Putamen (tissue), 1 donor: ENCODE measurements at regions not wholly inside any gene's neighbourhood (a gene's known extent, or its start where the extent isn't known, plus 50 kb on each side); places are given as distances from the start of the nearest gene placed in this dataset.
"Not testable (repeated sequence)": the region's sequence is repeated elsewhere in the genome, so short reads cannot be mapped to it uniquely, and the experiment has no call there.

Experiments used
- DNase-seq: peaks from one replicate; pipeline ENCODE4 v3.0.0-alpha.2; 2016; ENCODE audit warnings: low spot score

DNA sequence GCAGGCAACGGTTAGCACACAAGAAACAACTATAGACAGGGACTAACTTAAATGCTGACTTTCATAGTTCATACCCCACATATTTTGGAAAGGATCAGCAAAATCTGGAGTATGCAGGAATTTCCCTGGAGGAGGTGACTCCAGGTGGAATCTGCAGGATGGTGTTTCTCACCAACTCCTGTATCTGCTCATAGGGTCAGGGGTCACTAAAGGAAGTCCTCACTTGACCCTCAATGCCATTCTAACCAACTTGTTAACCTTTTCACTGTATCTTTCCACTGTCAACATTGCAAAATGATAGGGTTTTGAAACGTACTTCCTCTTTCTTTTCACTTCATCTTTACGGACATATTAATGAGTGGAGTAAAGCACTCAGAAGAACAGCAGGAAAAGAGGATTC lies 207.0 kb upstream of the CXCR4 start:
- DNase-seq = no peak

DNA sequence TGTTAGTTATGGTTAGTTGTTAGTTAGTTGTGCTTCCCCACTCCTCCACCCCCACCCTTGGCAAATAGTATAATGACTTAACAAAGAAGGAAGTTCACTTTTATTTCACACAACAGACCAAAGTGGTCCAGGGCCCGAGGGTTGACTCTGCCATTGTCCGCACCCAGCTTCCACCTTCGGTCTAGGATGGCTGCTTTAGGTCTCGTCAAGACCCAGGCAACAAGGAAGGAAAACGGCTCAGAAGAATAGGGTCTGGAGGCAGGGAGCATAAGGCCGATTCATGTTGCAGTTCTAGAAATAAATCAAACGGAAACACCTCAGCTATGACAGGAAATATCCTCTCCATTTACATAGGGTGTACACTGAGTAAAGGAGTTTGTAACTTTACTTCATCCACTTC lies 206.0 kb upstream of the CXCR4 start:
- no peak for DNase-seq

DNA sequence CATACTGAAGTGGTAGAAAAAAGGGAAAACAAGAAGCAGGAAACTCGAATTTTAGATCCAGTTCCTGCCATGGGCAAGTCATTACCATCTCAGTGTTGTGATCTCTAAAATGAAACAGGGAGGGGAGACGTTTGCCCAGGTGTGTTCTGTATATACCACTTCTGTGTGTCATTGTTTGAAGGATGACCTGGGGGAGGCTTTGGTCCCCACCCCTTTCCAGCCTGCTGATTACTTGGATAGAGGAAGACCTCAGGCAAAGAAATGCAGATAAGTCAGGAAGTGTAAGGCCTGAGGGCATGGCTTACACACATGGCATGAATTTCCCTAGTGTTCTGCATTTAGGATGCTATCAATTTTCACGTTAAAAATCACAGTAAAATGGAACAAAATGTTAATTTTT lies 205.2 kb upstream of the CXCR4 start:
- no peak for DNase-seq

DNA sequence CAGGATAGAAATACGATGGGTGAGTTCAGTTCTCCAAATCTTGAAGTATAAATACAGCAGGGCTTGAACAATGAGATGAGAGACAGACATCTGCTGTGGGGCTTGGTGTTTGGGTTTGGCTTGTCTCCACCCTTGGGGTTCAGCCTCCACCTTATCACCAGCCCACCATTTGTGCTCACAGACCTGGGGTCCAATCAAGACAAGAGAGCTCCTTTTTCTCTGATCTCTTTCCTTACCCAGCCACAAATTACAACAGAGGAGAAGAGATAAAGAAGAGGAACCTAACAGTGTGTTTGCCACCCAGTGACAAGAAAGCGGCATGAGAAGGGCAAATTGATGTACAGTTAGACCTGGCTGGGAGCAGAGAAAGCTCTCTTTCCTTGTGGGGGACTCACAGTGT lies 204.5 kb upstream of the CXCR4 start:
- no peak for DNase-seq

DNA sequence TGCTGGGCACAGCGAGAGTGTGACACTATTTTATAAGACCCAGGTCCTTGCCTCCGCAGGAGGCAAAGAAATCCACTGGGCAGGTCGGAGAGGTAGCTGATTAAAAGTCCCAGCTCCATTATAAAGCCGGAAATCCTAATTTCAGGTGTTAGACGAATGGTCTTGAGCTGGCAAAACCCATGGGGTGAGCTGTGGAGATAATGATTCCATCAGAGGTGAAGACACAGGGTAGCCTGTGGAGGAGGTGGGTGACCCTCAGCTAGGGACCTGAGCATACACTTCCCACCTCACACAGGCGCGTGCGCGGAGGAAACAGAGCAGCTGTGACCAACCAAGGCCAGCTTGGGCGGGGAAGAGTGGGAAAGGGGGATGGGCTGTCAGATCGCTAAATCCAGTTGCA lies 201.7 kb upstream of the CXCR4 start:
- no peak for DNase-seq

DNA sequence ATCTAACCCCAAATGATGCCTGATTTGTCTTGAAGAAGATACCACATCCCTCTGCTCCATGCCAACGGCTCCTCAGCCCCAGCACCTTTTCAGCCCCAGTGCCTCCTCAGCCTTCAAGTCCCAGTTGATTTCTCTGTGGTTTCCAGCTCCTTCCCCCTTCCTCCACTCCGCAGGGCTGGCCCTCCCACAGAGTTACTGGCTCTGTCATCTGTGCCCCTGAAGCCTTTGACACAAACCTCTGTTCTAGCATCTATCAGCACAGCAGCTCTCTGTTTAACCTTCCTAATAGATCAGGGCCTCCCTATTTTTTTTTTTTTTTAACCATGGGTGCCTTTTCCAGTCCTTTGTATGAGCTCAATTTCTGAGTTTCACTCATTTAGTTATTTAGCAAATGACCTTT lies 201.3 kb upstream of the CXCR4 start:
- no peak for DNase-seq

DNA sequence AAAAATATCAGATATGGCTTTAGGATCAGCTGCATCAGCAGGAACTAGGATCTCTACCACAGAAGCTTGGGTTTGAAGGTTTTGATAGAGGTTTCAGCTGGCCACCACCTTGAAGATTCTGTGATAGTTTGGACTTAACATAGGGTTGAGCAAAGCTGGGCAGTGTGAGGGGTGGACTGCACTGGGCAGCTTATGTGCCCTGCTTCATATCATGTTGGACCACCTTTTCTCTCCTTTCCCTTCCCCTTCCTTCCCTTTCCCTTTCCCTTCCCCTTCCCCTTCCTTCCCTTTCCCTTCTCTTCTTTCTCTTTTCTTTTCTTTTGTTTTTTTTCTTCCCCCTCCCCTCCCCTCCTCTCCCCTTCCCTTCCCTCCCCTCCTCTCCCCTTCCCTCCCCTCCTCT lies 196.3 kb upstream of the CXCR4 start:
- no peak for DNase-seq

DNA sequence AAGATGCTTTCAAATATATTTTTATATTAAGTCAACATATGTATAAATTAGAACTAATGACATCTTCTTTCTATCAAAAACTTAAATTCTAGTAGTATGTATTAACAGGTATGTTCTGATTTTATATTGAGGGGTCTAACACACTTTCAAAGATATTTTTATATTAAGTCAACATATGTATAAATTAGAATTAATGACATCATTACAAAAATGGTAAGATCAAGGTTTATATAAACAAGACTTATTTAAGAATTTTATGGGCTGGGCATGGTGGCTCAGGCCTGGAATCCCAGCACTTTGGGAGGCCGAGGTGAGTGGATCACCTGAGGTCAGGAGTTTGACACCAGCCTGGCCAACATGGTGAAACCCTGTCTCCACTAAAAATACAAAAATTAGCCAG lies 194.6 kb upstream of the CXCR4 start:
- DNase-seq = not testable (repeated sequence)

DNA sequence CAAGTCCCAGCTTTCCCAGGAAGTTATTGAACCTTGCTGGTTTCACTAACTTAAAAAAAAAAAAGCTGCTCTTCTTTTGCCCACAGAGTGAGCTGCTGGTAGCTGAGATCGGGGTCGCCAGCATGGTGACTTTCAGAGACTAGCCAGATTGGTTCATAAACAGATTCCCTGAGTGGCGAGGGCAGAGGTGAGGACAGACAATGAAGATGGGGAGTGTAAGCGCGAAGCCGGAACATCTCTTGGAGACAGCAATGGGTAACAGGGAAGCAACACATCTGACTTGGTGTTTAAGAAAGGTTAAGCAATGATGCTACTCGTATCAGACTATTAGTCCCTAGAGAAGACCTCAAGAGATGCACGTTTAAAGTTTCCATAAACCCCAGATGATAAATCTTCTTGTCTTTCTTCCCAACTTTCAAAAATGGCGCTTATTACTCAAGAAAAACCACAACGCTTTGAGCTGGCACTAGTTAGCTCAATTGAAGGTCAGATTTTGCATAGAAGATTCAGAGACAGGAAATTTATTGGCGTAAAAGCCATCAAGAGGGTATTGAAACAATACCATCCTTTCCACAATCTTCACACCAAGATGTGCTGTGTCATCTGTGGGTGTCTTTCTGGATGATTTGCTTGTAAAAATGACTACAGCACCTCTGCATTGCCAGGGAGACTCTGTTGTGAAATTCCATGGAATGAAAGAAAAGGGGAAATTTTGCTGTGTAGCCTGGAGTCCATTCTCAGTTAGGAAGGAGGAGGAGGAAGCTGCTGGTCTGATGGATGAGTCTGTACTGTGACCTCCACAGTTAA lies 193.1 kb upstream of the CXCR4 start:
- no peak for DNase-seq

DNA sequence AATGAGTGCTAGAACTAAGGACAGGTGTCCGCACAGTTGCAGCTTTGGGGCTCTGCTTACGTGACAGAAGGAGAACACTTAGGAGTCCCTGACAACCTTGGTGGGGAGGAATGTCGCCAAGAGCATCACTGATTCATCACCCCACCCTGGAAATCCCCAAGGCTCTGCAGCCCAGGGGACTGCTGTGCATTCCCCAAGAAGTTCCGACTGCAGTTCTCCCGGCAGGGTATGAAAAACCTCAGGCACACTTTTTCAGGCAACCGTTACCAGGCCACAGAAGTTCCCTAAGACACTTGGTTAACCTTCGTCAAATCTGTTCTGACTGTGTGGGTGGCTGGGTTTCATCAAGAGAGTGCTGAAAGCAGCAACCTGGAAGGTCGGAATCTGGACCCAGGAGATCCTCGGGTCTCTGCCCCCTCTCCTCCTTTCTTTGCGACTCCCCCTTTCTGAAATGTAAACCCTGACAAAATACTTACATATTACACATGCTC lies 192.1 kb upstream of the CXCR4 start:
- DNase-seq = no peak

DNA sequence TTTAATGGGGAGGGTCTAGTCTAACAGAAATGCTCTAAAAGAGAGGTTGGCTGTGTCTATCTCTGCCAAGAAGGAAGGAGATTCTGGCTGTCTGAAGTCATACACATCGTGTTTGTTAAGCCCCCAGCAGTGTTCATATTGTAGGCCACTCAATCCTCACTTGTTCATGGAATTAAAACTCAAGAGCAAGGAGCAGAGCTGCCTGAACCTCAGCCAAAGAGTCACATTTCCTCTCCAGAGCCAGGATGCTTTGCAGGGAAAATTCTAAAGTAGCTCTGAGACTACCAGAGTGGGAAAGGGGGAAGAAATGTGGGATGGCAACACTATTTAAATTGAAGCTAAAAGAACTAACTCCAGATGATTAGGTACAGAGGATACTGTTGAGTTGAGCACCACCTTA lies 190.7 kb upstream of the CXCR4 start:
- no peak for DNase-seq

DNA sequence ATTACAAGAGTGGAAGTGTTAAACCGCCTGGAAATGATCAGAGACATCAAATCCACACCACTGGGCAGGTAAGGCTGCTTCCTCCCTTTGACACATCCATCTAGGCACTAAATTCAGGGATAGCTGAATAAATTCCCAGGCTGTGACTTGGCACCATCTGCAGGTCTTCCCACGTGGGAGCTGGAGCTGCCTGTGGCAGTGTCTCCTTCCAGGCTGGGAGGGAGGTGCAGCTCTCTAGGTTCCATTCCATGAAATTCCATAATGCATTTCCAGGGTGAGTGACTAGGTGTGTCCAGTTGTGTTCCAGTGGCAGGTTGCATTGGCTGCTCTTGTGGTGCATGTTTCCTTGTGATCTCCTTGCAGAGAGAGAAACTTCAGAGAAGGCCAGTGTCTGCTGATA lies 188.9 kb upstream of the CXCR4 start:
- DNase-seq = no peak

DNA sequence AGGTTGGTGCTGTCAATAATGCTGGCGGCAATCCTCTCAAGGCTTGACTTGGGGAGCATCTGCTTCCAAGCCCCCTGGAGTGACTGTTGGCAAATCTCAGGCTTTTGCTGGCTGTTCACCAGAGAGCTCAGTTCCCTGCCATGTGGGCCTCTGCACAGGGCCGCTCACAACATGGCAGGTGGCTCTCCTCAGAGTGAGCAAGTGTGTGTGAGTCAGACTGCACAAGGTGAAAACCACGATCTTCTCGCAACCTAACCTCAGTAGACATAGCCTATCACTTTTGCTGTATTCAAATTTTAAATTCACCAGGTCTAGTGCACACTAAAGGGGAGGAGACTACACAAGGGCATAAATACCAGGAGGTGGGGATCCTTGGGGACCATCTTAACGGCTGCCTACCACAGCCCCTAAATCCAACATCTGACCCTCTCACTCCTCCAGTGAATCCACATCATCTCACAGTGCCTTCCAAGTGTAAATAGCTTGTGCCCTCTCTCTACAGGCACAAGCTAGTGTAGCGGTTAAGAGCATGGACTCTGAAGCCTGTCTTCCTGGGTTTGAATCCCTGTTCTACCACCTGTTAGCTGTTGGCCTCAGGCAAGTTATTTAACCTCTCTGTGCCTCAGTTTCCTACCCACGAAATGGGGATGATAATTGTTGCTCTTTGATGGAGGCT lies 187.7 kb upstream of the CXCR4 start:
- no peak for DNase-seq

DNA sequence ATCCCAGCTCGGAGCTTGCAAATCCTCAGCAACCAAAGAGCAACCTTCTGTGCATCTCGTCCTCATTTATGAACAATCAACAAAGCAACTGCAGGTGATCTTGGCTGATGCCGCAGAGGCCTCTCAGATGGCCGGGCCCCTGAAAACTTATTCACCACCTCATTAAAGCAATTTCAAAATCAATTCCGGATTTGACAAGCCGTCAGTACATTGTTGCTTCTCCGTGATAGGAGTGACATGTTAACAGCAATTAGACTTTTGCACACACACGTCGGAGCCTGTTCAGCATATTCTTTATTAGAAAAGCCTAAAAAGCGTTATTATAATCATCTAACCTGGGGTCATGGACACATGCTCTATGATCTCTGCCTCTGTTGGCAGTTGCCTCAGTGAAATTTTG lies 183.1 kb upstream of the CXCR4 start:
- DNase-seq = no peak

DNA sequence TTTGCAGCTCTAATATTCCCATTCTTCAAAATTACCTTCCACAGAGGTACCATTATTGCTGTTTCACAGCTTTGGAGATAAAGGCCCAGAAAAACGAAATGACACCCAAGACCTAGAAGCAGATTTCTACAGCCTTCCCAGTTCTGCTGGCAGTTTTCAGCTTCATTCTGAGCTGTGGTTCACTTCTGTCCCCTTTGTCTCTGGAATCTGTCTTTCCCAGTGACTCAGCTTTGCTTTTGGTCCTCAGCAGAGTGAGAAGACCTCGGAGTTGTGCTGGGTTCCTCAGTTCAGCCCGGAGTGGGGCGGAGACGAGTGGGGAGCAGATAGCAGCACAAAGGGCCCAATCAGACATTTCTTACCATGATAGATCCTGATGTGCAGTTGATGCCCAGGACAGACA lies 180.7 kb upstream of the CXCR4 start:
- DNase-seq = no peak

DNA sequence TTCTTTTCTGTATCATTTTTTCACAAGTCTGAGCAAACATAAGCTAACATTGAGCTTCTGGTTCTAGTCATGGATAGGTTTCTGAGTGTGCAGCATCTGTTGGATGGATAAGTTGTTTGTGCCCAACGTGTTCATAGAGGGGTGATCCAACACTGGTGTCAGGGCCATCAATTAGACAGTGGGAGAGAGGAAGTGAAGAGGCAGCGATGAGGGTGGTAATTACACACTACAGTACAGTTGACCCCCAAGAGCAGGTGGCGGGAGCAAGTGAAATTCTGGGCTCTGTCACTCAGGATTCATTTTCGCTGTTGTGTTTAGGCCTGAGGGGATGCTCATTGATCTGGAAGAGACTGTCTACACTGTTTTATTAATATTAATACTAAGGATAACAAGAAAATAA lies 180.0 kb upstream of the CXCR4 start:
- DNase-seq = no peak

DNA sequence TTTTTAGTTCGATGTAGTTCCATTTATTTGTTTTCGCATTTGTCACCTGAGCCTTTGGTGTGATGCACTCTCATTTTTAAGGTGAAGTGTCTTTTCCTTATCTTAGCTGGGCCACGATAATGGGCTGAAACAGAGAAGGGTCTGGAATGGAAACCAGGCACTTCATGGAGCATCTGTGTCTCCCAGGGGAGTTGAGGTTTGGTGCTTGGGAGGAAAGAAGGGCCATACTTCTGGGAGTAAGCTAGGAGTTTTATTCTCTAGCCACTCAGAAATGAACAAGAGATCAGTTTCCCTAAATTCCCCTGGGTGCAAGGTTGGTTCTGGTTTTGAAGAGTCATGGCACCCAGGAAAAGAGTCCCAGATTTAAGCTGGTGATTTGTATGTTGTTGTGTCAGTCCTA lies 179.4 kb upstream of the CXCR4 start:
- no peak for DNase-seq

DNA sequence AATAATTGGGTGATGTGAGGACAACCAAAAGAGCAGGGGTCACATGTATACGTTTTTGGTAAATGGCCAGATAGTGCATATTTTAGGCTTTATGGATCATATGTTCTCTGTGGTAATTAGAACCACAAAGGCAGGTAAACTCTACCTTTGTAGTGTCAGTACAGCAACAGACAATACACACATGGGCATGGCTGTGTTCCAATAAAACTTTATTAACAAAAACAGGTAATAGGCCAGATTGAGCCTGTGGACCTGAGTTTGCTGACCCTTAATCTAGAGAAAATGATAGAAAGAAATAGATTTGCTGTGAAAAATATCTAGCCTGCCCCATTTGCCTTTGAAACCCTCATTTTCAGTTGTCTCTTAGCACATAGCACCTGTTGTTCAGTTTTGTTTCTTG lies 177.2 kb upstream of the CXCR4 start:
- DNase-seq = no peak

DNA sequence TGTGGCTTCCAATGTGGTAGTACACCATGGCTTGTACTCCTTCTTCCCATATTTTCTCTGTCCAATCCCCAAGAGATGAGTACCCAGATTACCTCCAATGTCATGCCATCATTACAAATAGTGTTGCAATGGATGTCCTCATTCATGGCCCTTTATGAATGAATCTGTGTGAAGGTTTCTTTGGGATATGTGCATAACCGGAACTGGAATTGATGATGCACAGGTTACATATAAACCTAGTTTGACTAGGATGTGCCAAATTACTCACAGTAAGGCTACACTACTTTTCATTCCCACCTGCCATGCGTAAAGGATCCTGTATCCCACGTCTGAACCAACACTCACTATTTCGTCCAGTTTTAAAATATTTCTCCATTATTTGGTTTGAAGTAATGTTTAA lies 173.9 kb upstream of the CXCR4 start:
- no peak for DNase-seq

DNA sequence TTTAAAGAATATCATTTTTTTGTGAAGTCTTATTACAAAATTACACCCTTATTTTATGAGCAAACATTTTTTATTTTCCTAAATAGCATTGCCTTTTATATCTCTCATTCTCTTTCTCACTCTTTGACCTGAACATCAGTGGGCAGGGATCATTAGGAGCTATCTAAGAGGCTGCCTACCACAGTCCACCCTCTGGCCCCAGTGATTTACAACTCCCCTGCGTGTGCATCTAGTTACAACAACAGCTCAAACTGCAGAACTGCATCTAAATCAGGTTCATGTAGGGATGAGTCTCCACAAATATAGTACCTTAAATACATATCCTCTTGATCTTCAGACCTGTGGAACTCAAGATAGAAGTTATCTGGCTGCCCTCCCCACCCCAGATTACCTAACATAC lies 172.4 kb upstream of the CXCR4 start:
- DNase-seq = no peak

DNA sequence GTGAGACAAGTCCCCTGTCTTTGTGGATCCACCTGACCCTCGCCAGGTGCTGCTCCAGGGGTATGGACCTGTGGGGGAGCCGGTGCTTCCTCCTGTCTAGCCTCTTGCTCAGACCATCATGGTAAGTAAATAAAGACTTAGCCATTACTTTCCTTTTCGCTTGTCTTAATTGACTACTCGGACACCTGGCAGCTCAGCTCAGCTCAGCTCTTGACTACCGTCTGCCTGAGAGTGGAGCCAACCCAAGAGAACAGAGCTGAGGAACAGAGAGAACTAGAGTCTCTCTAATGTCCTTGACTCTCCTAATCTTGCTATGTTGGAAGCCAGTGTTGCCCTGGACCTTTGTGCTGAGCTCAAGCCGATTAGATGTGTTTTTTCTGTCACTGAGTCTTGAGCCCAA lies 170.3 kb upstream of the CXCR4 start:
- DNase-seq = no peak

DNA sequence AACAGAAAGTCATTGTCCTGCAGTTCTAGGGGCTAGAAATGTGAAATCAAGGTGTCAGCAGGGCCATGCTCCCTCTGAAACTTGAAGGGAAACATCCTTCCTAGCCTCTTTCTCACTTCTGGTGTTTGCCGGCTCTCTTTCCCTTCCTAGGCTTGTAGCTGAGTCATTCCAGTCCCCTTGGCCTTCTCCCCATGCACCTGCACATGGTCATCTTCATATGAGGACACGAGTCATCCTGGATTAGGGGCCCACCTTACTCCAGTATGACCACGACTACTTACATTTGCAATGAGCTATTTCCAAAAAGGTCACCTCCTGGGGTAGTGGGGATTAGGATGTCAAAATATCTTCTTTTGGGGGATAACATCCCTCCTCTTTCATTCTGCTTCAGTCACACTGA lies 168.5 kb upstream of the CXCR4 start:
- no peak for DNase-seq

DNA sequence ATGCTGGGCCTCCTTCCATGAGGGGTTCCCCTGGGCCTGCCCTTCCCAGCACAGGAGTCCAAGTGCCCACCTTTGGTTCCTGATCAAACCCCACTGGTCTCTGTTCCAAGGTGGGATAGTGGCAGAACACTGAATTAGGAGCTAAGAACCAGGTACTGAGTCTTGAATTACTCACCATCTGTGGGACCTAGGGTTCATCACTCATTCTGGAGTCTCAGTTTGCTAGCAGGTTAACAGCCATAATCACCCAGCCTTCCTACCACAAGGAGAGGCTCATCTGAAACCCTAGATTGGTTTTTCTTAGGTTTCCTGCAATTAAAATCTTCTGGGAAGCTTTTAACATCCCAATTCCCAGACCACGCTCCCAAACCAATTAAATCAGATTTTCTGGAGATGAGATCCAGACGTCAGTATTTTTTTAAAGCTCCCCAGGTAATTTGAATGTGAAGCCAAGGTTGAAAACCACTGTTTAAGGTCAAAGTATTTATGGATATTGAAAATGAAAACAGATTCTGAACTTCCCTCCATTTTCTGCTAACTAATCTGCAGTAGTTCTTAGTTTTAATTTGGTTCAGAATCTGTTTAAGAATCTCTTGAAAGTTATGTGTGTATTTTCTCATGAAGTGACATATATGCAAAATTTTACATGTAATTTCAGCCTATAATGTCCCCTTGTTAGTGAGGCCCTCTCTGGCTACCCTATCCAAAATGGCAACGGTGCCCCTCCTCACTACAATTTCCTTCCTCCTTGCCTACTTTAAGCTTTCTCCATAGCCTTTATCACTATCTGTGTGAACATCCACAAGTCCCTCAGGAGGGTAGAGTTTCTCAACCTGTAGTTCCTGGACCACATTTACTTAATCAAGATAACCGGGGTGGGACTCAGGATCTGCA lies 166.5 kb upstream of the CXCR4 start:
- no peak for DNase-seq
